ENCODE measurements at regions not wholly inside any gene's neighbourhood (a gene's known extent, or its start where the extent isn't known, plus 50 kb on each side); places are given as distances from the start of the nearest gene placed in this dataset.
"Not testable (repeated sequence)": the region's sequence is repeated elsewhere in the genome, so short reads cannot be mapped to it uniquely, and the experiment has no call there.

DNA sequence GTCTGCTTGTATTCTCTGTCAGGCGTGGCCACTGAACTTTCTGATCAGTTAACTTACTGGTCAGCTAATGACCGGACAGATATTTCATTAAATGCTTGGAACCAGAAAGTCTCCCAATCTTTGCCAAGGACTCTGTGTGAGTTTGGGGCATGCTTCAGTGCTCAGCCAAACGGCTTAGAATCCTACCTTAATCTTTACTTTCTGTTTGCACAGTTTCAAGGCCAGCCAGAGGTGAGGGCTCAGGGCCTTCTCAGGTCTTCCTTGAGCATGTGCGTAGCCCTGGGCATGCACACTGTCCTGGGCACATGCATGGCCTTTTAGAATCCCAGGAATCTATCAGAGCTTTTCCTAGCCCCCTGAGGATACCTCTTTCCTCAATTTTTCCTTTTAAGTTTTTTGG is 230.1 kb downstream of the RAB11FIP4 start:
- Mint-ChIP-seq H3K9me3 (ENCODE audit: insufficient read depth) (peaks cover 2% of the 10 kb centered on the region), H3K4me1 (no peaks in the 10 kb centered on the region), H3K4me3 (no peak overlapping the region), H3K27me3 (peaks cover 22% of the 10 kb centered on the region), H3K27ac (no peak overlapping the region)
- no peak overlapping the region for H3K9ac ChIP-seq (ENCODE audit: low read length)
- ChIA-PET POLR2A (no interaction called here), CTCF (interaction anchor here (1.4 kb wide), 1 partner anchor 221 kb away, joined by 3 read pairs; no protein-coding TSS in a partner anchor)
- no peak overlapping the region for H3K27ac ChIP-seq (ENCODE audit: low read length in 2 of 2)
- intact Hi-C loops (cut with micrococcal nuclease) = loop anchor here (10.0 kb wide), 1 partner anchor 63 kb away; no protein-coding TSS in a partner anchor
- no peak for ATAC-seq (ENCODE audit: low read depth)
- H3K79me2 ChIP-seq (ENCODE audit: control insufficient read depth, insufficient read depth, low read length) = no peaks in the 10 kb centered on the region
- no peaks in the 10 kb centered on the region for H3K27me3 ChIP-seq (replicated peaks in 1 of 4; ENCODE audit: control extremely low read depth in 1 of 4, control insufficient read depth in 3 of 4, insufficient read depth in 4 of 4, low read length in 3 of 4)
- H3K4me2 ChIP-seq (replicated peaks; ENCODE audit: low read depth, low read length, poor library complexity, severe bottlenecking) = no peak overlapping the region
- WGBS (ENCODE audit: insufficient coverage) = 100% methylated on average over 4 of the region's 4 CpGs
- peaks cover 1 to 20% (median 4%) of the 10 kb centered on the region in 3 donors for H3K9me3 ChIP-seq (ENCODE audit: control extremely low read depth in 1 of 3, control insufficient read depth in 2 of 3, insufficient read depth in 1 of 3, low read length in 2 of 3)
- TF ChIP-seq EZH2 (IDR thresholded peaks at IDR 0.05; ENCODE audit: borderline replicate concordance, insufficient read depth, low read depth, low read length, poor library complexity, severe bottlenecking) = no peak
- TF ChIP-seq, protein P1, sequence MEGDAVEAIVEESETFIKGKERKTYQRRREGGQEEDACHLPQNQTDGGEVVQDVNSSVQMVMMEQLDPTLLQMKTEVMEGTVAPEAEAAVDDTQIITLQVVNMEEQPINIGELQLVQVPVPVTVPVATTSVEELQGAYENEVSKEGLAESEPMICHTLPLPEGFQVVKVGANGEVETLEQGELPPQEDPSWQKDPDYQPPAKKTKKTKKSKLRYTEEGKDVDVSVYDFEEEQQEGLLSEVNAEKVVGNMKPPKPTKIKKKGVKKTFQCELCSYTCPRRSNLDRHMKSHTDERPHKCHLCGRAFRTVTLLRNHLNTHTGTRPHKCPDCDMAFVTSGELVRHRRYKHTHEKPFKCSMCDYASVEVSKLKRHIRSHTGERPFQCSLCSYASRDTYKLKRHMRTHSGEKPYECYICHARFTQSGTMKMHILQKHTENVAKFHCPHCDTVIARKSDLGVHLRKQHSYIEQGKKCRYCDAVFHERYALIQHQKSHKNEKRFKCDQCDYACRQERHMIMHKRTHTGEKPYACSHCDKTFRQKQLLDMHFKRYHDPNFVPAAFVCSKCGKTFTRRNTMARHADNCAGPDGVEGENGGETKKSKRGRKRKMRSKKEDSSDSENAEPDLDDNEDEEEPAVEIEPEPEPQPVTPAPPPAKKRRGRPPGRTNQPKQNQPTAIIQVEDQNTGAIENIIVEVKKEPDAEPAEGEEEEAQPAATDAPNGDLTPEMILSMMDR (IDR thresholded peaks at IDR 0.05) = no peak
- H3K4me1 ChIP-seq (ENCODE audit: control insufficient read depth in 2 of 2, insufficient read depth in 2 of 2, low read length in 2 of 2) = no peaks in the 10 kb centered on the region
- H3K4me3 ChIP-seq (ENCODE audit: control extremely low read depth in 1 of 5, extremely low read depth in 1 of 5, insufficient read depth in 1 of 5, low read depth in 2 of 5, low read length in 4 of 5) = no peak overlapping the region
- DNase-seq = no peak
- H4K20me1 ChIP-seq (ENCODE audit: control insufficient read depth, insufficient read depth, low read length, poor library complexity, severe bottlenecking) = no peaks in the 10 kb centered on the region
- H3K36me3 ChIP-seq (replicated peaks in 1 of 2; ENCODE audit: control extremely low read depth in 1 of 2, control insufficient read depth in 1 of 2, extremely low read depth in 1 of 2, insufficient read depth in 2 of 2, low read length in 1 of 2) = no peaks in the 10 kb centered on the region
- no peak overlapping the region for H2AFZ ChIP-seq (ENCODE audit: insufficient read depth, low read depth, low read length, poor library complexity, severe bottlenecking)

DNA sequence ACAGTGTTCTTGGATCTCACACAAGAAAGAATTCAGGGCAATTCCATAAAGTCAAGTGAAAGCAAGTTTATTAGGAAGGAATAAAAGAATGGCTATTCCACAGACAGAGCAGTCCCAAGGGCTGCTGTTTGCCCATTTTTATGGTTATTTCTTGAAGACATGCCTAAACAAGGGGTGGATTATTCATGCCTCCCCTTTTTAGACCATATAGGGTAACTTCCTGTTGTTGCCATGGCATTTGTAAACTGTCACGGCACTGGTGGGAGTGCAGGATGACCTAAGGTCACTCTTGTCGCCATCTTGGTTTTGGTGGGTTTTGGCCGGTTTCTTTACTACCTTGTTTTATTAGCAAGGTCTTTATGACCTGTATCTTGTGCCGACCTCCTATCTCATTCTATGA is 219.6 kb downstream of the RAB11FIP4 start:
- DNase-seq; ATAC-seq (ENCODE audit: low read depth); H3K4me3 Mint-ChIP-seq; H4K20me1 ChIP-seq (ENCODE audit: control insufficient read depth, insufficient read depth, low read length, poor library complexity, severe bottlenecking); H3K27me3 Mint-ChIP-seq; H3K4me1 ChIP-seq (ENCODE audit: control insufficient read depth in 2 of 2, insufficient read depth in 2 of 2, low read length in 2 of 2); H3K79me2 ChIP-seq (ENCODE audit: control insufficient read depth, insufficient read depth, low read length); H3K9ac ChIP-seq (ENCODE audit: low read length); CTCF ChIA-PET; H3K4me1 Mint-ChIP-seq; H3K27ac Mint-ChIP-seq; H3K27ac ChIP-seq (ENCODE audit: low read length in 2 of 2); H3K9me3 Mint-ChIP-seq (ENCODE audit: insufficient read depth); H3K4me2 ChIP-seq (replicated peaks; ENCODE audit: low read depth, low read length, poor library complexity, severe bottlenecking); H3K27me3 ChIP-seq (replicated peaks in 1 of 4; ENCODE audit: control extremely low read depth in 1 of 4, control insufficient read depth in 3 of 4, insufficient read depth in 4 of 4, low read length in 3 of 4); H3K36me3 ChIP-seq (replicated peaks in 1 of 2; ENCODE audit: control extremely low read depth in 1 of 2, control insufficient read depth in 1 of 2, extremely low read depth in 1 of 2, insufficient read depth in 2 of 2, low read length in 1 of 2); H2AFZ ChIP-seq (ENCODE audit: insufficient read depth, low read depth, low read length, poor library complexity, severe bottlenecking); H3K4me3 ChIP-seq (ENCODE audit: control extremely low read depth in 1 of 5, extremely low read depth in 1 of 5, insufficient read depth in 1 of 5, low read depth in 2 of 5, low read length in 4 of 5); intact Hi-C loops (cut with micrococcal nuclease); POLR2A ChIA-PET; H3K9me3 ChIP-seq (ENCODE audit: control extremely low read depth in 1 of 3, control insufficient read depth in 2 of 3, insufficient read depth in 1 of 3, low read length in 2 of 3): not testable (repeated sequence)
- 90% methylated on average over 1 of the region's 4 CpGs for WGBS (ENCODE audit: insufficient coverage)
